NOMO-1 treated with dmso at 0.1 percent for 144 hours (cell line): ENCODE measurements at regions not wholly inside any gene's neighbourhood (a gene's known extent, or its start where the extent isn't known, plus 50 kb on each side); places are given as distances from the start of the nearest gene placed in this dataset.
"Not testable (repeated sequence)": the region's sequence is repeated elsewhere in the genome, so short reads cannot be mapped to it uniquely, and the experiment has no call there.

Experiments
- DNase-seq: peaks from one replicate; lab custom pipeline; 2025; ENCODE audit not compliant: unreplicated experiment; lab: John Stamatoyannopoulos, UW

- DNase-seq = no peak
Observed at GRCh38 chr18:46226461-46226860, 122.3 kb downstream of the HAUS1 start.

GRCh38 chr18:46229641-46230040 lies 125.5 kb downstream of the HAUS1 start:
- not testable (repeated sequence) for DNase-seq

GRCh38 chr18:46236156-46236555 lies 132.0 kb downstream of the HAUS1 start:
- no peak for DNase-seq

- DNase-seq = no peak
Observed at GRCh38 chr18:46237891-46238290, 133.7 kb downstream of the HAUS1 start.

GRCh38 chr18:46239549-46239948 lies 135.4 kb downstream of the HAUS1 start:
- no peak for DNase-seq

- no peak for DNase-seq
Observed at GRCh38 chr18:46239998-46240397, 135.8 kb downstream of the HAUS1 start.

GRCh38 chr18:46241393-46241792 lies 137.2 kb downstream of the HAUS1 start:
- DNase-seq = not testable (repeated sequence)

- DNase-seq = no peak
Observed at GRCh38 chr18:46242183-46242582, 138.0 kb downstream of the HAUS1 start.

GRCh38 chr18:46243095-46243494 lies 138.9 kb downstream of the HAUS1 start:
- no peak for DNase-seq

- no peak for DNase-seq
Observed at GRCh38 chr18:46243673-46244072, 139.5 kb downstream of the HAUS1 start.

GRCh38 chr18:46246101-46246500 lies 141.9 kb downstream of the HAUS1 start:
- DNase-seq = no peak

- no peak for DNase-seq
Observed at GRCh38 chr18:46247942-46248341, 143.8 kb downstream of the HAUS1 start.

GRCh38 chr18:46250084-46250811 lies 146.1 kb downstream of the HAUS1 start:
- DNase-seq = peak; percentile 65

- no peak for DNase-seq
Observed at GRCh38 chr18:46250812-46251173, 146.6 kb downstream of the HAUS1 start.

- DNase-seq = no peak
Observed at GRCh38 chr18:46252759-46253158, 148.6 kb downstream of the HAUS1 start.

- DNase-seq = no peak
Observed at GRCh38 chr18:46253498-46253897, 149.3 kb downstream of the HAUS1 start.

GRCh38 chr18:46256078-46256477 lies 151.9 kb downstream of the HAUS1 start:
- no peak for DNase-seq

GRCh38 chr18:46257366-46257765 lies 153.2 kb downstream of the HAUS1 start:
- DNase-seq = no peak

GRCh38 chr18:46260016-46260878 lies 156.1 kb downstream of the HAUS1 start:
- no peak for DNase-seq

- DNase-seq = no peak
Observed at GRCh38 chr18:46260879-46261143, 156.6 kb downstream of the HAUS1 start.

GRCh38 chr18:46261799-46262198 lies 157.6 kb downstream of the HAUS1 start:
- no peak for DNase-seq

GRCh38 chr18:46262856-46263255 lies 158.7 kb downstream of the HAUS1 start:
- no peak for DNase-seq

- no peak for DNase-seq
Observed at GRCh38 chr18:46264255-46264654, 160.1 kb downstream of the HAUS1 start.
